Right atrium auricular region (tissue), 2 donors: ENCODE measurements at regions not wholly inside any gene's neighbourhood (a gene's known extent, or its start where the extent isn't known, plus 50 kb on each side); places are given as distances from the start of the nearest gene placed in this dataset.
A peak's percentile ranks its signal among the peaks of the same experiment; 100 is the strongest.

Experiments
- DNase-seq: peaks from one replicate; pipeline ENCODE4 v3.0.0-alpha.2; 2019; ENCODE audit warnings: low spot score
- H3K27ac ChIP-seq, 2 donors: fragments of 200-600 bp; sonication (generic); 1 replicate in 1 of 2; 2 replicates in 1 of 2; pipeline ENCODE4 v1.5.1; 2016 to 2019
- H3K27me3 ChIP-seq, 2 donors: fragments of 200-600 bp; sonication (generic); one replicate each; pipeline versions ENCODE4 v1.5.1 to v1.6.0; 2017 to 2019
- H3K36me3 ChIP-seq: fragments of 200-600 bp; sonication (generic); one replicate; pipeline ENCODE4 v1.5.1; 2016
- H3K4me1 ChIP-seq, 2 donors: fragments of 200-600 bp; sonication (generic); one replicate each; pipeline versions ENCODE4 v1.5.1 to v1.6.0; 2017 to 2019
- H3K4me3 ChIP-seq, 2 donors: fragments of 200-600 bp; sonication (generic); 1 replicate in 1 of 2; 2 replicates in 1 of 2; pipeline ENCODE4 v1.5.1; 2017 to 2019; ENCODE audit warnings: mild to moderate bottlenecking in 1 of 2, moderate library complexity in 1 of 2
- H3K9me3 ChIP-seq, 2 donors: fragments of 200-600 bp; sonication (generic); one replicate each; pipeline ENCODE4 v1.5.1; 2019
- TF ChIP-seq, protein P1 (sequence below), 2 donors: fragments of 200-600 bp; sonication (generic); IDR thresholded peaks; one replicate each; pipeline ENCODE4 v1.5.1; 2019; ENCODE audit warnings: antibody characterized with exemption in 2 of 2

DNA sequence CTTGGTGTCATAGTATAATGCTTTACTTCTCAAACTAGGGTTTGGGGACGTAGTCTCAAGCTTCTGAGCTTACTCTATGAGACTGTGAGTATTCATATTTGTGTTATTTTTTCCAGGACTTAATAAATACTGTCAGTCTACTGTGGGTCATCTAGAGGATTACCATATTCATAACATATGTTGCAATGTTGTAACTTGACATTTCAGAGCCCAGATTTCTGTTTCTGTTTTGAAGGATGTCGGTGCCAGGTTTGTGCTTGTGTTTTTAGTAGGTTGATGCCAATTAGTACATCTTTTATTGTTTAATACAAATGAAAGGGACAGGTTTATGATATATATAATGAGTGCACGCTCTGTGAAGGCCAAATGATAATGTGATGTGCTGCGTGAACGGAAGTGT lies 69.6 kb downstream of the SPANXN4 start:
- DNase-seq: no peak
- no peaks in the 10 kb centered on the region for H3K4me1 ChIP-seq
- no peaks in the 10 kb centered on the region for H3K36me3 ChIP-seq
- no peaks in the 10 kb centered on the region for H3K9me3 ChIP-seq
- H3K4me3 ChIP-seq: no peak overlapping the region
- peak overlapping the region in 1 of 2 donors; percentile 12 for H3K27ac ChIP-seq
- TF ChIP-seq, protein P1, sequence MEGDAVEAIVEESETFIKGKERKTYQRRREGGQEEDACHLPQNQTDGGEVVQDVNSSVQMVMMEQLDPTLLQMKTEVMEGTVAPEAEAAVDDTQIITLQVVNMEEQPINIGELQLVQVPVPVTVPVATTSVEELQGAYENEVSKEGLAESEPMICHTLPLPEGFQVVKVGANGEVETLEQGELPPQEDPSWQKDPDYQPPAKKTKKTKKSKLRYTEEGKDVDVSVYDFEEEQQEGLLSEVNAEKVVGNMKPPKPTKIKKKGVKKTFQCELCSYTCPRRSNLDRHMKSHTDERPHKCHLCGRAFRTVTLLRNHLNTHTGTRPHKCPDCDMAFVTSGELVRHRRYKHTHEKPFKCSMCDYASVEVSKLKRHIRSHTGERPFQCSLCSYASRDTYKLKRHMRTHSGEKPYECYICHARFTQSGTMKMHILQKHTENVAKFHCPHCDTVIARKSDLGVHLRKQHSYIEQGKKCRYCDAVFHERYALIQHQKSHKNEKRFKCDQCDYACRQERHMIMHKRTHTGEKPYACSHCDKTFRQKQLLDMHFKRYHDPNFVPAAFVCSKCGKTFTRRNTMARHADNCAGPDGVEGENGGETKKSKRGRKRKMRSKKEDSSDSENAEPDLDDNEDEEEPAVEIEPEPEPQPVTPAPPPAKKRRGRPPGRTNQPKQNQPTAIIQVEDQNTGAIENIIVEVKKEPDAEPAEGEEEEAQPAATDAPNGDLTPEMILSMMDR (IDR thresholded peaks at IDR 0.05): no peak
- no peaks in the 10 kb centered on the region for H3K27me3 ChIP-seq

DNA sequence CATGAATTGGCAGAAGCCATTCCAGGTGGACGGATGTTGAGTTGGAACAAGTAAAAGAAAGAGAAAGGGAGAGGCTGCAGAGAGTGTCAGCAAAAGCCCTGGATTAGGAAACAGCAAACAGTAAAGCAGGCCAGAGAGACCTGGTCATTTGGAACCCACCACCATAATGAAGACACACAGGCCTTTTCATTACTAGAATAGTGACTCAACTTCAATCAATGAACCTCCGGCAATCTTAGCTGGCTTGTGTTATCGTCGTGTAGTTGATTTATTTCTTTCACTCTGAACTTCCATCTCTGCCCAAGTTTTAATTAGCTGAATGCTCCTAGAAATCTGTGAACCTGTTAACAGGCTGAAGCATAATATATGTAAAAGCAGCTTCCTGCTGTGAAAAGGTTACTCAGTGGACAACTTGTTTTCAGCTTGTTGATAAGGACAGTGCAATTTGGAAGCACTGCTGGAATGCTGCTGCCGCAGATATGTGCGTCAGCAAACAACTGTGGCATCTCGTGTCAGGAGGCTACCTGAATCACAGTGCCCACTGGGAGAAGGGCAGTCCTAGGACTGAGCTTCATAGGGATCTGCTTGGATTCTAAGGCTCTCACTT lies 68.8 kb downstream of the SPANXN4 start:
- Histone ChIP-seq H3K9me3 (no peaks in the 10 kb centered on the region), H3K36me3 (no peaks in the 10 kb centered on the region), H3K4me3 (no peak overlapping the region), H3K27me3 (no peaks in the 10 kb centered on the region), H3K4me1 (no peaks in the 10 kb centered on the region), H3K27ac (no peak overlapping the region)
- TF ChIP-seq, protein P1 (IDR thresholded peaks at IDR 0.05): no peak
- DNase-seq: no peak
